G401 (cell line): ENCODE measurements at regions not wholly inside any gene's neighbourhood (a gene's known extent, or its start where the extent isn't known, plus 50 kb on each side); places are given as distances from the start of the nearest gene placed in this dataset.
A peak's percentile ranks its signal among the peaks of the same experiment; 100 is the strongest.

Source experiments
- DNase-seq: peaks from one replicate; pipeline ENCODE4 v3.0.0-alpha.2; 2015; ENCODE audit warnings: low spot score
- in situ Hi-C: cut with HindIII; loops from 2 replicates; pipeline ENCODE4 v1.10.0; 2016; ENCODE audit warnings: low sequenced_read_pairs, mixed read lengths

DNA sequence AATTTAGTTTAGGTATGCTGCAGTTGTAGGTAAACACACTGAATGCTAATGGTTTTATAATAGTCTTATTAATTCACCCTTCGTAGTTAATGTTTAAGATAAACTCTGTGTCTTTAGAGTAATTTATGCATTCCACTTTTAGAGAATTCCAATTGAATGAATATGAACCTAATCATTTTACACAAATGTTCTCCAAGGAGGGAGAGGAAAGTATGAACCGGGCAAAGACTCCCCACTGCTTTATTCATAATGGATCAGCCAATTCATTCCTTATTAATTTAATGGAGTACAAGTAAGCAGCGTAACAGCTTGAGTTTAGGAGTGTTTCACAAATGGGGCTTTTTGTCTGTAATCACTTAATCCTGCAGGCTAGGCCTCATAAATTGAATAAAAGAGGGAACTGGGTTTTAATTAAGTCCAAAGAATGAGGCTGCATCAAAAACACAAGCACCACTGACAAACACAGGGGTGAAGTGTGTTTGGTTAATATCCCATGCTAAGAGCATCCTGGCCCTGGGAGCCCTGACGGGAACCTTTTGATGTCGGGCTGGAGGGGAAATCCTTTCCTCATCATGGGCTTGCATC lies 375.7 kb upstream of the DYNLRB2 start:
- no peak for DNase-seq
- in situ Hi-C loops = no loop called here

DNA sequence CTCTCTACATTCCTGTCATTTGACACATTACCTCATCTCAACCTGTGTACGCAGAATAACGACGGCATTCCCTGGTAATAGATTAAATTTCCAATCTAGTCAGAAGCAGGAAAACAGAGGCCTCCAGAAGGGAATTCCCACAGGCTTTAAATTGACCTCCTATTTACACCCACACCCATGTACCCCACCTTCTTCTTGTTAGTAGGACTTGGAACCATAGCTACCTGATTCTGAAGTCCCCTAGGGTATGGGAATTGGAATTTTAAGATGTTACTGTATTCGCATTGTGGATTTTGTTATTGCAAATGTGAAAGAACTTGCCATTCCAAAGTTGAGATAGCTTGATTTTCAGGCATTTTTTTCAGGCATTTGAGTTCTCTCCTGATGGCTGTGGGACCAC lies 377.5 kb upstream of the DYNLRB2 start:
- in situ Hi-C loops = no loop called here
- DNase-seq = no peak

DNA sequence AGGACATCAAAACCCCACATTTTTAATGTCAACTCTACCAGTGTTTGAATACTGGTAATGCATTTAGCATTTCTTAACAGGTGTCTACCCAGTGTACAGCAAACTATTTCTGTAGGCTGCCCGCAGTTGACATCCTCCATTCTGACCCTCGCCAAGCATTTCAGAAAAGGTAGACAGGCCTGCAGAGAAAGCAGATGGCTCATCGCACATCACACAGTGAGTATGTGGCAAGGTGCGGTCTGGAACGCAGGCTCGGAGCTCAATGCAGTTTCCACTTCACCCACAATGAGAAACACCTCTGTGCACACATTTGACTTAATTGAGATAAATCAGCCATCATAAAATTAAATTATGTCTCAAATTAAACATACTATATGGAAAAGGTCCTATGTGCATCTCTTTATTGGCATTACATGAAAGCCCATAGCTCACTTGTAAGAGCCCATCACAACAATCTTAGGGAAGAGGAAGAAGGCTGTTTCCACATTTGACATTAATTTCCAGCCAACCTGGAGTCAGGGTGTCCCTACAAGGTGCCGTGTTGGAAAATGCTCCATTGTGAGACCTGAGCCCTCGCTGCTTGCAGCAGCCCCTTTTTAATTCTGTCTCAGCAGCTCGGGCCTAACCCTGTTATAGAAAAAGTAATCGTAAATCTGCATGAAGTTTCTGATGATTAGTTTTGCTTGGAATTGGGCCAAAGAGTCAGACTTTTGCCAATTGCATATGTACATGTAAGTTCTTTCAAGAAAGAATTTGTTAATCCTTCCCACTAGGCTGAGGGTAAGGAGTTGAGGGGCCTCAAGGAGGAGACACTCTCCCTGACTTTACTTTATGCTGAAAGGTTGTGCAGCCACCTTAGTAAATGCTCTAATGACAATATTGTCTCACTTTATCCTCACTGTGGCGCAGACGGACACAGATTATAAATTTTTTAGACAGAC lies 378.7 kb upstream of the DYNLRB2 start:
- DNase-seq = peak; percentile 80
- in situ Hi-C loops = no loop called here

DNA sequence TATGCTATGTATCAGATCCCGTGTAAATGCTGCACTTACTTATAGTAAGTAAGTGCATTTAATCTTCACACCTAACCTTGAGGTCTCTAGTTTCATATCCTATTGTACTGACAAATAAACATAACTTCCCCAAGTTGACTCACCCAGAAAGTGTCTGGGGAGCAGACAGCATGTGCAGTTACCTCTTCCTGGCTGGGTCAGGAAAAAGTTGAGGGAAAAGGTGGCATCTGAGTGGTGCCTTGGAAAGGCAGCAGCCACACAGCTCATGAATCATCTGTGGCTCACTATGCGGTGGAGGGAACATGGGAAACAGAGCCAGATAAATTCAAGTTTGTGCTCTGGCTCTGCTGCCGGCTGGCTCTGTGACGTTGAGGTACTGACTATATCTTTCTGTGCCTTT lies 382.0 kb upstream of the DYNLRB2 start:
- DNase-seq = no peak
- in situ Hi-C loops = no loop called here

DNA sequence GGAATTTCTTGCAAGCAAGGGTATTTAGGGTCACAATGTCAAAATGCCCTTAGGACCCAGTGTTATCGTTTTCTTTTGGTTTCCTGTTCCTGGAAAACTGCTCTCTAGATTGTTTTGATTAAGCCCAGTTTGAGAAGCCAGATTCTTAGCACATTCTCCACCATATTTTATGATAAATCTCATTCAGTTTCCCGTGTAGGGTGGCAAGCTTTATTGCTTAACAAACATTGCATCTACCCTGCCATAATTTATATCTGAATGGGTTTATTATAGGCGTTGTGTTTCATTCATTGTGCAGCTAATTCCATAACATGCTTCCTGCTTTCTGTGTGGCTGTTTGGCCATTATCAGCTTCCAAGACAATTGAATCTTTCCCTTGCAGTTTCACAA lies 389.1 kb upstream of the DYNLRB2 start:
- in situ Hi-C loops = no loop called here
- no peak for DNase-seq

DNA sequence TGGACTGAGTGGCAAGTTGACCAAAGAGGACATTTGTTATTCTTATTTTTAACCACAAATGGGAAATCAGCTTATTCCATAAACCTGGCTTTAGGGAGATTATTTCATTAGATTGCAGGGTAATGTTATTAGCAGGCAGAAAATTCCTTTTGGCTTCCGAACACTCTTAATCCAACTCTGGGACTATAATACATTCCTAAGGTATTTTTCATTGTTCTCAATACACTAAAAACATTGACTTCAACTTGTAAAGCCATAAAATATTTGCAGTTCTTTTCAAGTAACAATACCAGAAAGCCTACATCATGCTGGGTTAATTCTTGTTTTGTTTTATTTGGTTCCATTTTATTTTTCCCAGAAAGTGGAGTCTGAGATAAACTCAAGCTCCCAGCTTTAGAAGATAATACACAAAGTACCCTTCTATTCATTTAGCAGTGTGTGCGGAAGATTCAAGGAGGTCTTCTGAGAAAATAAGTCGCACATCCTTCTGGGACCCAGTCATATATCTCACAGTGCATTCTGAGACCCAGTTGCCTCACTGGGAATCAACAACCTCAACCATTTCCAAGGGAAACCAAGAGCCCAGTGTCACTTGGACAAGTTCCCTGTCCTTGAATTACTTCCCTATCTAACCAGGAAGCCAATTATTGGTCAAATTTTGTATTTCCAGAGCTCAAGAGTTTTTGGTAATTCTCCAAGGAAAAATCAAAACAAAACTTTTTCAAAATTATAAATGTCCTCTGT lies 389.6 kb upstream of the DYNLRB2 start:
- DNase-seq = no peak
- in situ Hi-C loops = no loop called here

DNA sequence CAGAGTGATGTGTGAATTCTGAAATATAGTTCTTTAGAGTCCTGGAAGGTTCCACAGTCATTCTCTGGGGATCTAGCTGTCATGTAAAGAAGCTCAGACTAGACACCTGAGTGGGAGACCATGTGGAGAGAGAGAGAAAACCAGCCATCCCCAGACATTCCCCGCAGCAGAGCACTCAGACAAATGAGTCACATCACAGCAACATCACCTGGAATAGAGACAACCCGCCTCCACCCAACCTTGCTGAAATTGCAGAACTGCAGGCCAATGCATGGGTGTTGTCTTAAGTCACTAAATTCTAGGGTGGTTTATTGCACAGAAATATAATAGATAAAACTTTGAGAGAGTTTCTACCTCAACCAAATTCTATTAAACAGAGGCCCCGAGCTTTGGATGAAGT lies 392.0 kb upstream of the DYNLRB2 start:
- in situ Hi-C loops = no loop called here
- DNase-seq = no peak

DNA sequence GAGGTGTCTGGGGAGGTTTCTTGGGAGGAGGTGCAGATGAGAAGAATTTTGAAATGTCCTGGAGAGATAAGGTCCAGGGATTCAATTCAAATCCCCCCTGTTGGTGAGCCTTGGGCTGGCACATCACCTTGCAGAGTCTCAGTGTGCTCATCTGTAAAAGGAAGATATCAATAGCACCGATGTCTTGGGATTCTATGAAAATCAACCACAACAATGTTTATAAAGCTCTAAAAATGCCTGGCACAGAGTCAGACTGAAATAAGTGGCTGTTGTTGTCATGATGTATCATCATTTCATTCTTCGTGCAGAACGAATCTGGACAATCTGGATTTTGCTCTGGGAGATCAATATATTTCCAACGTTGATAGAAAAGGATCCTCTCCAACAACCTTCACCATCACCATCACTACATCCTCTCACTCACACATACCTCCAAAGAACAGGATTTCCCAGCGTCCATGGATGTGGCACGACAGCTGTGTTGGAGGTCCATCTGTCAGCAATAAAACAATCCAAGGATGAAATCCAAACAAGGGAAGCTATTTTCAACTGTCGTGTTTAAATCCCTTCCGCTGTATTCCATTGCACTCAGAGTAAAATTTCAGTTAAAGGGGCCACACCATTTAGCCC lies 393.7 kb upstream of the DYNLRB2 start:
- peak; percentile 18 for DNase-seq
- in situ Hi-C loops = no loop called here

DNA sequence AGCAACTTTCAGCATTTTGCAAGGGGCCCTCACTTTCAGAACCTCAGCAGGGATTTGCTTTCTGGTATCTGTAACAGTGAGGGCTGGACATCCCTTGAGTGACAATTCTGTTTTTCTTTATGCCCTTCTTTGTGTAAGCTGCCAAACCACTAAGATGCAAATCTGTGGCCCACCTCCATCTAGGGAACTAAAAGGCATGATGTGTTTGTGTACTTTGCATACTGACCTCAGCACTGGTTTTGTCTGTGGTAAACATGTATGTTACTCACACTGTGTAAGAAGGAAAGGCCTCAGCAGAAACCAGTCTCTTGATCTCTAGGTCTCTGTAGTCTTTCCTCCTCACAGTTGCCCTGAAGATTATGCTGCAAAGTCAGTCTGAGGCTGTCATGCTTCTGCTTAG lies 396.6 kb upstream of the DYNLRB2 start:
- in situ Hi-C loops = no loop called here
- no peak for DNase-seq

DNA sequence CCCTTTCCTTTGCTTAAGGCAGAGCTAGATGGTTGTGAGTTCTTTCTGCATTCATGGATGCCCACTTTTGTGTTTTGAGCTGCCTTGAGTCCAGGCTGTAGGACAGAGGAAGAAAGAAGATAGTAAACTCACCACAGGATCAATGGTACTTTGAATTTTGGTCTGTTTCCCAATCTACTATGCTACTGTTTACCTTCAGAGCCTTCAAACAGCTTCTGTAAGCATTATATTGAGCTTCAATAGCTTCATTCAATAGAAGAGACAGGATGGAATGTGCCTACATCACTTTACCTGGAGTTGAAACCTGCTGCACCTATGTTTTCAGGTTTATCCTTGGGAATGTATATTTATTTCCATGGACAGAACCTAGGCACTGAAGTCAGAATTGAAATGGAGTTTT lies 397.9 kb upstream of the DYNLRB2 start:
- in situ Hi-C loops = no loop called here
- DNase-seq = no peak

DNA sequence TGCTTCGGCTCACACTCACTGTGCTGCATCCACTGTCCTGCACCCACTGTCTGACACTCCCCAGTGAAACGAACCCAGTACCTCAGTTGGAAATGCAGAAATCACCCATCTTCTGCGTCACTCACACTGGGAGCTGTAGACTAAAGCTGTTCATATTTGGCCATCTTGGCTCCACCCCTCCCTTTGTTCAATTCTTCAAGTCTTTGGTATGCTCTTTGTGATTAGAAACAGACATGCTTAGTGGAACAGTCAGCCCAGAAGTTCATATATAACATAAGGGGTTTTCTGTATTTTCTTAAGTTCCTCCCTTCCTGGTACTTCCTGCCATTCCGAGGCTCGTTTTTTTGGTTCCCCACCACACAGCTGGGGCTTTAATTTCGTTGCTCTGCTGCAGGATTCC lies 398.5 kb upstream of the DYNLRB2 start:
- no peak for DNase-seq
- in situ Hi-C loops = no loop called here

DNA sequence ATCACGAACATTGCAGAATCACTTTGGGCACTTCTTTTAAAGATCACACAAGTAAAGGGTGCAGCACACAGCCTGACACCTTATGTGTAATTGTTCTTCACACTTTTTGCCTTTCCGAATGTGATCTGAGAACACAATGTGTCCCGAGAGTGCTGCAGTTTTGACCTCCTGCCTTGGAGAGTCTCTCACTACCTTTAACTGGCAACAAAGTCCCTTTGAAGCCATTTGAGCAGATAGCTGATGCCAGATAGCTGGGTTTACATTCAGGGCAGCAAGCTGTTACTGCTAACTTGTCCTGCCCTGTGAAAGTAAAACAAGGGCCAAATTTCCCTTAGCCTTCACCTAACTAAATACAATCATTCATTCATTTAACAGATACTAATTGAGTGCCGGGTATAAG lies 411.0 kb upstream of the DYNLRB2 start:
- no peak for DNase-seq
- in situ Hi-C loops = no loop called here

DNA sequence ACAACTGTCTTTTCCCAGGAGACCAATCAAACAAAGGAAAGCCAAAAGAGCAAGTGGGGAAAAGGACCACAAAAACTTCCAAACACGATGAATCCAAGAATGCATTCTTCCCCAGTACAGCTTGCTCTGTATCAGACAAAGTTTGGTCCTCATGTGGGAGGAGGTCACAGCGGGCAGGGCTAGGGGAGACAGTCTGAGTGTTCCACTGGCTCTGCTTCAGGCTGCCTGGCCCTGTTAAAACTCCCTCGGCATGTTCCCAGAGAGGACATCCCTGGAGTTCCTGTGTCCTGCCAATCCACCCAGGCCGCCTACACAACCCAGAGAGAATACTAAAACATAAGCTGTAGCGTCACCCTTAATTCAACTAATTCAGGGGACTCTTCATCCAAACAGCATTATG lies 415.1 kb upstream of the DYNLRB2 start:
- in situ Hi-C loops = no loop called here
- no peak for DNase-seq

DNA sequence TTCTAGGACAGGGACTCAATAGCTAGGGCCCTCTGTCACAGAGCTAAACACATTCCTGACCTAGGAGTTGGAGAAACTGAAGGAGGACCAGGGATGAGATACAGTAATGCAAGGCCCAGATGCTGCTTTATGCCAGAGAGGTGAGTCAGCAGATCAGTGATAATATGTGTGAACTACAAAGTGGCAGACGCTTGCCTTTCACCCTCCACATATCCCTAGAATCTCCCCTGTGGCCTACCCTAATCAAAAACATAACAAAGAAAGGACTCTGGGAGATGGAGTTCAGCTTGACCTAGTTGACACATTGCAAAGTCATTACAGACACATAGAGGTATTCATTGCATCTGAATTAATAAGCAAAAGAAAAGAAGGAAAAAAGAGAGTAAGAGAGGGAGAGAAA lies 417.6 kb upstream of the DYNLRB2 start:
- in situ Hi-C loops = no loop called here
- DNase-seq = no peak

DNA sequence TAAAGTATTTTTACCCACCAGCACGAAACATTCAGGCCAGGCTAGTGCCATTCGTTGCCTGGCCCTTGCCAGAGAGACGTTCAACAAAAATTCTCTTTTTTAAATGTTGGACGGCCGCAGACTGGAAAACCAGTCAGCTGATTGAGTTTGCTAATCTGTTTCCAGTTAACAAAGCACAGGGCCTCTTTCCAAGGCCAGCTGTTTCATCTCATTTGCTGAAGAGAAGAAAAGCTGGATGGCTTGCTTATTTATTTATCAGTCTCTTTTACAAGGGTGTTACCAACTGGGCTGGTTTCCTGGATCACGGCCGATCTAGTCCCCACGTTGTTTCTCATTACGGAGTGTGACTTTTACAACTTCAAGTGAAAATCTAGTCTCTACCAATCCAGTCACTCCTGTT lies 418.7 kb upstream of the DYNLRB2 start:
- in situ Hi-C loops = no loop called here
- no peak for DNase-seq

DNA sequence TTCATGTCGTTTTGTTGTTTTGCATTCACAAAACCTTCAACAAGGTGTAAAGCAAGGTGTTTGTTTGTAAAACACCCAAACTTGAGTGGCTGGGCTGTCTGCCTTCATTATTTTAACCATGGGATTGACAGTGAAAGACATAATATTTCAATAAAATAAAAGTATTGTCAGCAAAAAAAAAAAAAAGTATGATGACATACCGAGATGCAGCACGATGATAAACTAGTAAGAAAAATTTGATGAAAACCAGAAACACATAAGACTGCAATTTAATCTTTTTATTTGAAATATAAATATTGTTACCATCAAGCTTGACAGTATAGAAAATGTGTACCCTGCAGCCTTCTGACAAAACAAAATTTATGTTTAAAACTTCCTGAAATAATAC lies 419.3 kb upstream of the DYNLRB2 start:
- DNase-seq = no peak
- in situ Hi-C loops = no loop called here

DNA sequence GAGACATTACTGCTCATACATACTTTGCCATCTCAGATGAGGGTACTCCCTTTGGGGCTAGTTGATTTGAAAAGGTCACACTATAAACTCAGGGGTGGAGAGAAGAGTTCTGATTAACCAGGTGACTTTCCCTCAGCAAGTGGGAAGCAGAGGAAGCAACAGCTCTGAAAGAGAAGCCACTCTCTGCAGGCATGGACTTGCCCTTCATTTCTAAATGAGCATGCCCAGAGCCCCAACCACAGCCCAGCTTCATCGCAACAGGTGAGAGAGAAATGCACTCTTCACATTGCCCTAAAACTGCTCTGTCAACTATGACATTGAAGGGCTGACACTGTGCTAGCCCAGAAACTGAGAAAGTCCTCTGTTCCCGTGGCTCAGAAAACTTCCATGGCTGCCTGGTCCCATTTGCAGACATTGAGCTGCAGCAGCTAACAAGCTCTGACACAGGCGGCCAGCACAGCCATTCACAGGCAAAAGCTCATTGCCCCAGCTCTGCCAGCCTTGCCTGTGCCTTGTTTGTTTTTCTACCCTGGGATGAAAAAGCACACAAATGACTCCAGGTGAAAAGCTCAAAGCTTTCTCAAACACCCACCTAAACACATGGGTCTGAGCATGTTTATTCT lies 419.8 kb upstream of the DYNLRB2 start:
- no peak for DNase-seq
- in situ Hi-C loops = no loop called here

DNA sequence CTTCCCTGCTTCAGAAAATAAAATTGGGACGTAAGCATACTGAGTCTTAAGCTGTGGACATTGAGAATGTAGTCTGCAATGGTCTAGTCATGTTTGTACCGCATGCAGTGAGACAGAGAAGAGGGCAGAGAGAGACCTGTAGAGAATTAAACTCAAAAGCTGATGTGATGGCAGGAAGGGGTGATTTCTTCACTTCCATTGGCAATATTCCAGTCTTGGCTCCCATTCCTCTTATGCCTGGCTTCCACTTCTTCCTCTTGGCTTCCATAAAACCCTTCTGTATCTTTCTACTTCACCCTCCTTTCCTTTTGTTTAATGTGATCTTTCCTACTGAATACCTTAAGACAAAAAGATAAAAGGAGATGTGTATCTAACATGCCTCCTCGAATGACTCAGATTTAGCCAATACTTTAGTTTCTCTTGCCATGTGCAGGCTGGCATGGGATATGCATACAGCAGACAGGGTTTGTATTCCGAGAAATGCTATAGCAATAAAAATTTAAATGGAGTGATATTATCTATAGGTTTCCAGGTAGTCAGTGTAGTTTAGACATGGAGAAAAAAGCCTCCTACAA lies 423.1 kb upstream of the DYNLRB2 start:
- DNase-seq = no peak
- in situ Hi-C loops = no loop called here

DNA sequence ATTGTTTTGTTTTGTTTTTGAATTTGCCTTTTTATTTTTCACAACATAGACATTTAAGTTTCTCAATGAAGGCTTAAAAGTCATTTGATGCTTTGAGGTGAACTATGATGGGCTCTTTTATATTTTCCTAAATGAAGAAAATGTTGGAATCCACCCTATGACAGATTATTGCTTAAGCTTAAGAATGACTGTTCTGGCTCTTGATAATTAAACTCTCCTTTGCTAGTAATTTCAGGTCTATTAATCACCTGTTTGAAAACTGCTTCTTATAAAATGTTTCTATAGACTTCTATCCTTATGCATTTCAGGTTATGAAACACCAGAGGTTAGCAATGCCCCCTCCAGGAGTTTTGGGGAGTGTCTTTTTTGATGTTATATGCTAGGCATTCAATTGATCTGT lies 424.1 kb upstream of the DYNLRB2 start:
- in situ Hi-C loops = no loop called here
- no peak for DNase-seq
